HepG2 (cell line): ENCODE measurements at regions not wholly inside any gene's neighbourhood (a gene's known extent, or its start where the extent isn't known, plus 50 kb on each side); places are given as distances from the start of the nearest gene placed in this dataset.

ENCODE experiments used
- GATA4 ChIP-seq: sonication (generic); IDR thresholded peaks from 2 replicates; pipeline ENCODE4 v1.6.1; 2016; ENCODE audit warnings: antibody characterized with exemption, low read depth, borderline replicate concordance
- ISL2 ChIP-seq: sonication (generic); formaldehyde crosslinking; IDR thresholded peaks from 2 replicates; pipeline ENCODE4 v1.5.0; 2020; ENCODE audit warnings: missing genetic modification reagents
- JUN ChIP-seq: sonication (generic); formaldehyde crosslinking; IDR thresholded peaks from 2 replicates; pipeline ENCODE4 v1.4.0; 2020; ENCODE audit warnings: mild to moderate bottlenecking, missing genetic modification reagents
- NFATC3 ChIP-seq: sonication (generic); formaldehyde crosslinking; IDR thresholded peaks from 2 replicates; pipeline ENCODE4 v1.5.1; 2020; ENCODE audit warnings: mild to moderate bottlenecking, missing genetic modification reagents
- ZNF615 ChIP-seq: sonication (generic); formaldehyde crosslinking; IDR thresholded peaks from 2 replicates; pipeline ENCODE4 v1.5.0; 2020; ENCODE audit warnings: mild to moderate bottlenecking, missing genetic modification reagents, borderline replicate concordance
- TF ChIP-seq, protein P1 (sequence below): sonication (generic); formaldehyde crosslinking; conservative IDR thresholded peaks from 2 replicates; pipeline ENCODE4 v1.4.0; 2020; ENCODE audit warnings: missing genetic modification reagents
- TF ChIP-seq, protein P2 (sequence below): sonication (generic); formaldehyde crosslinking; IDR thresholded peaks from 2 replicates; pipeline ENCODE4 v1.4.0; 2020; ENCODE audit warnings: low read depth, mild to moderate bottlenecking, missing genetic modification reagents
- TF ChIP-seq, protein P3 (sequence below): sonication (generic); formaldehyde crosslinking; IDR thresholded peaks from 2 replicates; pipeline ENCODE4 v1.8.0; 2022; ENCODE audit warnings: mild to moderate bottlenecking, missing genetic modification reagents, borderline replicate concordance
- TF ChIP-seq, protein P4 (sequence below): sonication (generic); formaldehyde crosslinking; IDR thresholded peaks from 2 replicates; pipeline ENCODE4 v1.8.0; 2022; ENCODE audit warnings: missing genetic modification reagents, mild to moderate bottlenecking, borderline replicate concordance
- TF ChIP-seq, protein P5 (sequence below): sonication (generic); formaldehyde crosslinking; IDR thresholded peaks from 2 replicates; pipeline ENCODE4 v1.5.0; 2020; ENCODE audit warnings: missing genetic modification reagents

DNA sequence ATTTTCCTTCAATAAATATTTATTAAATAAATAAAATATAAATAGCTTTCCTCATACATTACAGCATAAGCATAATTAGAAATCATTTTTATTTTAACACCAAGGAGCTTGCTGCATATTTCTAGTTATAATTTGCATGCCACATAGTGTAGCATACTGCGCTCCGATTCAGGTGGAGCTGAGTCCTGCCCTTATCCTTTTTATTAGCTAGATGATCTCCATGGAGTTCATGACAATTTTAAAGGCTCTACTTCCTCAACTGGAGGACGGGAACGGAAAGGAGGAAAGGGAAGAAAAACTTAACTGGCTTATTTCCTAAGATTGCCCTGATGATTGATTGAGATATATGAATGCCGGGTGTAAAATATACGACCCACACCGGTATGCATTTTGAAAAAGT is 385.2 kb downstream of the PLK2 start (continued):
- TF ChIP-seq, protein P1, sequence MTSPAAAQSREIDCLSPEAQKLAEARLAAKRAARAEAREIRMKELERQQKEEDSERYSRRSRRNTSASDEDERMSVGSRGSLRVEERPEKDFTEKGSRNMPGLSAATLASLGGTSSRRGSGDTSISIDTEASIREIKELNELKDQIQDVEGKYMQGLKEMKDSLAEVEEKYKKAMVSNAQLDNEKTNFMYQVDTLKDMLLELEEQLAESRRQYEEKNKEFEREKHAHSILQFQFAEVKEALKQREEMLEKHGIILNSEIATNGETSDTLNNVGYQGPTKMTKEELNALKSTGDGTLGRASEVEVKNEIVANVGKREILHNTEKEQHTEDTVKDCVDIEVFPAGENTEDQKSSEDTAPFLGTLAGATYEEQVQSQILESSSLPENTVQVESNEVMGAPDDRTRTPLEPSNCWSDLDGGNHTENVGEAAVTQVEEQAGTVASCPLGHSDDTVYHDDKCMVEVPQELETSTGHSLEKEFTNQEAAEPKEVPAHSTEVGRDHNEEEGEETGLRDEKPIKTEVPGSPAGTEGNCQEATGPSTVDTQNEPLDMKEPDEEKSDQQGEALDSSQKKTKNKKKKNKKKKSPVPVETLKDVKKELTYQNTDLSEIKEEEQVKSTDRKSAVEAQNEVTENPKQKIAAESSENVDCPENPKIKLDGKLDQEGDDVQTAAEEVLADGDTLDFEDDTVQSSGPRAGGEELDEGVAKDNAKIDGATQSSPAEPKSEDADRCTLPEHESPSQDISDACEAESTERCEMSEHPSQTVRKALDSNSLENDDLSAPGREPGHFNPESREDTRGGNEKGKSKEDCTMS (CRISPR knock-in tag), result no peak
- TF ChIP-seq JUN (CRISPR knock-in tag) (no peak), GATA4 (no peak), NFATC3 (CRISPR knock-in tag) (no peak), ZNF615 (CRISPR knock-in tag) (no peak), ISL2 (CRISPR knock-in tag) (no peak)
- TF ChIP-seq, protein P2, sequence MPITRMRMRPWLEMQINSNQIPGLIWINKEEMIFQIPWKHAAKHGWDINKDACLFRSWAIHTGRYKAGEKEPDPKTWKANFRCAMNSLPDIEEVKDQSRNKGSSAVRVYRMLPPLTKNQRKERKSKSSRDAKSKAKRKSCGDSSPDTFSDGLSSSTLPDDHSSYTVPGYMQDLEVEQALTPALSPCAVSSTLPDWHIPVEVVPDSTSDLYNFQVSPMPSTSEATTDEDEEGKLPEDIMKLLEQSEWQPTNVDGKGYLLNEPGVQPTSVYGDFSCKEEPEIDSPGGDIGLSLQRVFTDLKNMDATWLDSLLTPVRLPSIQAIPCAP, result no peak
- TF ChIP-seq, protein P3, sequence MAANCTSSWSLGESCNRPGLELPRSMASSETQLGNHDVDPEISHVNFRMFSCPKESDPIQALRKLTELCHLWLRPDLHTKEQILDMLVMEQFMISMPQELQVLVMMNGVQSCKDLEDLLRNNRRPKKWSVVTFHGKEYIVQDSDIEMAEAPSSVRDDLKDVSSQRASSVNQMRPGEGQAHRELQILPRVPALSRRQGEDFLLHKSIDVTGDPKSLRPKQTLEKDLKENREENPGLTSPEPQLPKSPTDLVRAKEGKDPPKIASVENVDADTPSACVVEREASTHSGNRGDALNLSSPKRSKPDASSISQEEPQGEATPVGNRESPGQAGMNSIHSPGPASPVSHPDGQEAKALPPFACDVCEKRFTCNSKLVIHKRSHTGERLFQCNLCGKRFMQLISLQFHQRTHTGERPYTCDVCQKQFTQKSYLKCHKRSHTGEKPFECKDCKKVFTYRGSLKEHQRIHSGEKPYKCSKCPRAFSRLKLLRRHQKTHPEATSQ (CRISPR knock-in tag), result no peak
- TF ChIP-seq, protein P4, sequence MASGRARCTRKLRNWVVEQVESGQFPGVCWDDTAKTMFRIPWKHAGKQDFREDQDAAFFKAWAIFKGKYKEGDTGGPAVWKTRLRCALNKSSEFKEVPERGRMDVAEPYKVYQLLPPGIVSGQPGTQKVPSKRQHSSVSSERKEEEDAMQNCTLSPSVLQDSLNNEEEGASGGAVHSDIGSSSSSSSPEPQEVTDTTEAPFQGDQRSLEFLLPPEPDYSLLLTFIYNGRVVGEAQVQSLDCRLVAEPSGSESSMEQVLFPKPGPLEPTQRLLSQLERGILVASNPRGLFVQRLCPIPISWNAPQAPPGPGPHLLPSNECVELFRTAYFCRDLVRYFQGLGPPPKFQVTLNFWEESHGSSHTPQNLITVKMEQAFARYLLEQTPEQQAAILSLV (CRISPR knock-in tag), result no peak
- TF ChIP-seq, protein P5, sequence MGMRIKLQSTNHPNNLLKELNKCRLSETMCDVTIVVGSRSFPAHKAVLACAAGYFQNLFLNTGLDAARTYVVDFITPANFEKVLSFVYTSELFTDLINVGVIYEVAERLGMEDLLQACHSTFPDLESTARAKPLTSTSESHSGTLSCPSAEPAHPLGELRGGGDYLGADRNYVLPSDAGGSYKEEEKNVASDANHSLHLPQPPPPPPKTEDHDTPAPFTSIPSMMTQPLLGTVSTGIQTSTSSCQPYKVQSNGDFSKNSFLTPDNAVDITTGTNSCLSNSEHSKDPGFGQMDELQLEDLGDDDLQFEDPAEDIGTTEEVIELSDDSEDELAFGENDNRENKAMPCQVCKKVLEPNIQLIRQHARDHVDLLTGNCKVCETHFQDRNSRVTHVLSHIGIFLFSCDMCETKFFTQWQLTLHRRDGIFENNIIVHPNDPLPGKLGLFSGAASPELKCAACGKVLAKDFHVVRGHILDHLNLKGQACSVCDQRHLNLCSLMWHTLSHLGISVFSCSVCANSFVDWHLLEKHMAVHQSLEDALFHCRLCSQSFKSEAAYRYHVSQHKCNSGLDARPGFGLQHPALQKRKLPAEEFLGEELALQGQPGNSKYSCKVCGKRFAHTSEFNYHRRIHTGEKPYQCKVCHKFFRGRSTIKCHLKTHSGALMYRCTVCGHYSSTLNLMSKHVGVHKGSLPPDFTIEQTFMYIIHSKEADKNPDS (CRISPR knock-in tag), result no peak
